HEK293 (cell line): ENCODE measurements at regions not wholly inside any gene's neighbourhood (a gene's known extent, or its start where the extent isn't known, plus 50 kb on each side); places are given as distances from the start of the nearest gene placed in this dataset.

ENCODE experiments used
- CTCF ChIP-seq: fragments of 450-650 bp; formaldehyde crosslinking; IDR thresholded peaks from 2 replicates; pipeline ENCODE4 v1.5.1; 2016; ENCODE audit warnings: missing biosample characterization, missing genetic modification characterization
- YY1 ChIP-seq: fragments of 450-650 bp; formaldehyde crosslinking; IDR thresholded peaks from 2 replicates; pipeline ENCODE4 v1.5.1; 2018; ENCODE audit warnings: missing biosample characterization, missing genetic modification characterization
- ZNF274 ChIP-seq, 2 experiments: fragments of 200-500 bp in 1 of 2; fragments of 450-650 bp in 1 of 2; sonication (Bioruptor generic) in 1 of 2; formaldehyde crosslinking in 1 of 2; IDR thresholded peaks; 2 replicates each; pipeline versions ENCODE4 v1.5.1 to v1.6.1; 2014 to 2016; ENCODE audit warnings: borderline replicate concordance in 1 of 2, inconsistent platforms in 1 of 2, low read length in 1 of 2, missing biosample characterization in 1 of 2, missing genetic modification characterization in 1 of 2

- TF ChIP-seq CTCF (tag by site-specific recombination) (no peak), YY1 (tag by site-specific recombination) (no peak), ZNF274 (IDR thresholded peaks at IDR 0.05; ENCODE audit: low read length) (no peak), ZNF274 (tag by site-specific recombination; IDR thresholded peaks at IDR 0.05; ENCODE audit: borderline replicate concordance) (no peak)
These were observed 159.3 kb upstream of the ECI2 start for GRCh38 chr6:4294636-4295035.
